ENCODE measurements at regions not wholly inside any gene's neighbourhood (a gene's known extent, or its start where the extent isn't known, plus 50 kb on each side); places are given as distances from the start of the nearest gene placed in this dataset.

DNA sequence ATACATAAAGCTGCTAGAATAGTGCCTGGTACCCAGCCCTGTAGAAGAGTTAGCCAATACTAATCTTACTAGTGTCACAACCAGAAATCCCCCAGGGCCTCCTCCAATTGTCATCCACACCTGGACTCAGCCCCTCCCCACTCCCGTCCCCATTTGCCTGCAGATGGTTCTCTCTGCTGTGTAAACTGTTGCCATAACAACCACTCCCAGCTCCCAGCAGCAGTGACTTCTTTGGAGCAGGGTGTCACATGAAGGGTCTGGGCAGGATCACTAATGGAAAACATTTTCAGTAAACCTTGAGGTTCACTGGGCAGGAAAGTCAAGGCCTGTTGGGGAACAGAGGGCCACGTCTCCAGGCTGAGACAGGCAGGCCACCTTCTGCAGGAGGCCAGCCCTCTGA, 126.0 kb upstream of the IPO9 start:
- TF ChIP-seq, protein P1, sequence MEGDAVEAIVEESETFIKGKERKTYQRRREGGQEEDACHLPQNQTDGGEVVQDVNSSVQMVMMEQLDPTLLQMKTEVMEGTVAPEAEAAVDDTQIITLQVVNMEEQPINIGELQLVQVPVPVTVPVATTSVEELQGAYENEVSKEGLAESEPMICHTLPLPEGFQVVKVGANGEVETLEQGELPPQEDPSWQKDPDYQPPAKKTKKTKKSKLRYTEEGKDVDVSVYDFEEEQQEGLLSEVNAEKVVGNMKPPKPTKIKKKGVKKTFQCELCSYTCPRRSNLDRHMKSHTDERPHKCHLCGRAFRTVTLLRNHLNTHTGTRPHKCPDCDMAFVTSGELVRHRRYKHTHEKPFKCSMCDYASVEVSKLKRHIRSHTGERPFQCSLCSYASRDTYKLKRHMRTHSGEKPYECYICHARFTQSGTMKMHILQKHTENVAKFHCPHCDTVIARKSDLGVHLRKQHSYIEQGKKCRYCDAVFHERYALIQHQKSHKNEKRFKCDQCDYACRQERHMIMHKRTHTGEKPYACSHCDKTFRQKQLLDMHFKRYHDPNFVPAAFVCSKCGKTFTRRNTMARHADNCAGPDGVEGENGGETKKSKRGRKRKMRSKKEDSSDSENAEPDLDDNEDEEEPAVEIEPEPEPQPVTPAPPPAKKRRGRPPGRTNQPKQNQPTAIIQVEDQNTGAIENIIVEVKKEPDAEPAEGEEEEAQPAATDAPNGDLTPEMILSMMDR (IDR thresholded peaks at IDR 0.05 in 2 of 3, conservative IDR thresholded peaks at IDR 0.05 in 1 of 3; ENCODE audit: borderline replicate concordance in 1 of 3, insufficient read depth in 1 of 3, low read depth in 2 of 3, low read length in 2 of 3), result no peak
- TF ChIP-seq POLR2A (IDR thresholded peaks at IDR 0.05; ENCODE audit: borderline replicate concordance, extremely low read depth, insufficient read depth, insufficient read length) (no peak), YY1 (IDR thresholded peaks at IDR 0.05; ENCODE audit: extremely low read depth, insufficient replicate concordance, low read depth, low read length) (no peak), ZNF274 (IDR thresholded peaks at IDR 0.05; ENCODE audit: low read depth, low read length) (no peak), RAD21 (IDR thresholded peaks at IDR 0.05; ENCODE audit: low read depth) (no peak), POLR2AphosphoS5 (IDR thresholded peaks at IDR 0.05; ENCODE audit: low read depth, low read length) (no peak), TCF7L2 (IDR thresholded peaks at IDR 0.05; ENCODE audit: borderline replicate concordance, extremely low read depth, insufficient read depth, insufficient read length) (no peak), FOSL1 (IDR thresholded peaks at IDR 0.05; ENCODE audit: low read depth) (no peak), EZH2 (IDR thresholded peaks at IDR 0.05) (no peak), SRF (IDR thresholded peaks at IDR 0.05; ENCODE audit: low read depth) (no peak), EZH2phosphoT487 (IDR thresholded peaks at IDR 0.05; ENCODE audit: borderline replicate concordance) (no peak)
